Activated naive CD8-positive, alpha-beta T cell treated with anti-CD3 and anti-CD28 coated beads, Interleukin-2, amount 10 ng/mL, durations not matched to agents 7 days and 5 days (primary cell): ENCODE measurements at regions not wholly inside any gene's neighbourhood (a gene's known extent, or its start where the extent isn't known, plus 50 kb on each side); places are given as distances from the start of the nearest gene placed in this dataset.
A peak's percentile ranks its signal among the peaks of the same experiment; 100 is the strongest.

Experiments
- ATAC-seq: fragments of 150-1000 bp; cut with Tn5 transposase; one replicate; pipeline ENCODE4 v1.10.0; 2021; ENCODE audit warnings: low read depth, moderate library complexity
- POLR2A ChIA-PET: fragments of 350-600 bp; sonication (Branson Sonifier 250); formaldehyde crosslinking; loops from one replicate; lab custom pipeline; 2021; ENCODE audit warnings: antibody characterized with exemption; lab: Charles Lee
- DNase-seq: peaks from one replicate; pipeline ENCODE4 v3.0.0; 2021
- H3K27ac Mint-ChIP-seq: one replicate; pipeline ENCODE4 v1.8.0; 2022; ENCODE audit warnings: mild to moderate bottlenecking, mixed read lengths
- H3K27me3 Mint-ChIP-seq: one replicate; pipeline ENCODE4 v1.8.0; 2022; ENCODE audit warnings: mild to moderate bottlenecking, moderate library complexity, mixed read lengths
- H3K36me3 Mint-ChIP-seq: one replicate; pipeline ENCODE4 v1.8.0; 2021; ENCODE audit warnings: mild to moderate bottlenecking, mixed read lengths
- H3K4me1 Mint-ChIP-seq: one replicate; pipeline ENCODE4 v1.8.0; 2021; ENCODE audit warnings: mixed read lengths
- H3K4me3 Mint-ChIP-seq: one replicate; pipeline ENCODE4 v1.8.0; 2022; ENCODE audit warnings: mild to moderate bottlenecking, moderate library complexity, mixed read lengths
- H3K9me3 Mint-ChIP-seq: one replicate; pipeline ENCODE4 v1.8.0; 2021; ENCODE audit warnings: mixed read lengths

- H3K4me1 Mint-ChIP-seq = no peaks in the 10 kb centered on the region
- no peak overlapping the region for H3K27ac Mint-ChIP-seq
- ATAC-seq (no peak), DNase-seq (no peak)
- H3K4me3 Mint-ChIP-seq = no peak overlapping the region
- no peaks in the 10 kb centered on the region for H3K36me3 Mint-ChIP-seq
- POLR2A ChIA-PET = no interaction called here
- no peaks in the 10 kb centered on the region for H3K9me3 Mint-ChIP-seq
- H3K27me3 Mint-ChIP-seq = no peaks in the 10 kb centered on the region
Measured at GRCh38 chr2:239575931-239576445, 175.2 kb upstream of the HDAC4 start.

GRCh38 chr2:239574434-239575156 lies 173.8 kb upstream of the HDAC4 start:
- no peak overlapping the region for H3K27ac Mint-ChIP-seq
- POLR2A ChIA-PET = no interaction called here
- H3K9me3 Mint-ChIP-seq = no peaks in the 10 kb centered on the region
- H3K4me3 Mint-ChIP-seq = no peak overlapping the region
- no peaks in the 10 kb centered on the region for H3K27me3 Mint-ChIP-seq
- ATAC-seq = no peak
- no peaks in the 10 kb centered on the region for H3K36me3 Mint-ChIP-seq
- no peaks in the 10 kb centered on the region for H3K4me1 Mint-ChIP-seq
- no peak for DNase-seq

GRCh38 chr2:239574054-239574433 lies 173.2 kb upstream of the HDAC4 start:
- Mint-ChIP-seq H3K4me3 (no peak overlapping the region), H3K9me3 (no peaks in the 10 kb centered on the region), H3K4me1 (no peaks in the 10 kb centered on the region), H3K27me3 (no peaks in the 10 kb centered on the region), H3K27ac (no peak overlapping the region), H3K36me3 (no peaks in the 10 kb centered on the region)
- POLR2A ChIA-PET = no interaction called here
- no peak for DNase-seq
- ATAC-seq = no peak

GRCh38 chr2:239570971-239571520 lies 170.2 kb upstream of the HDAC4 start:
- H3K27me3 Mint-ChIP-seq = no peaks in the 10 kb centered on the region
- POLR2A ChIA-PET = no interaction called here
- H3K27ac Mint-ChIP-seq = no peak overlapping the region
- H3K9me3 Mint-ChIP-seq = no peaks in the 10 kb centered on the region
- ATAC-seq (no peak), DNase-seq (no peak)
- no peak overlapping the region for H3K4me3 Mint-ChIP-seq
- H3K36me3 Mint-ChIP-seq = no peaks in the 10 kb centered on the region
- H3K4me1 Mint-ChIP-seq = no peaks in the 10 kb centered on the region

- H3K27me3 Mint-ChIP-seq = no peaks in the 10 kb centered on the region
- POLR2A ChIA-PET = no interaction called here
- no peaks in the 10 kb centered on the region for H3K9me3 Mint-ChIP-seq
- no peak overlapping the region for H3K27ac Mint-ChIP-seq
- no peak for DNase-seq
- ATAC-seq = no peak
- no peaks in the 10 kb centered on the region for H3K4me1 Mint-ChIP-seq
- H3K36me3 Mint-ChIP-seq = no peaks in the 10 kb centered on the region
- H3K4me3 Mint-ChIP-seq = no peak overlapping the region
Measured at GRCh38 chr2:239570216-239570925, 169.6 kb upstream of the HDAC4 start.

GRCh38 chr2:239569401-239570090 lies 168.7 kb upstream of the HDAC4 start:
- Mint-ChIP-seq H3K4me3 (no peak overlapping the region), H3K4me1 (no peaks in the 10 kb centered on the region), H3K27ac (no peak overlapping the region), H3K27me3 (no peaks in the 10 kb centered on the region), H3K9me3 (no peaks in the 10 kb centered on the region), H3K36me3 (no peaks in the 10 kb centered on the region)
- POLR2A ChIA-PET = no interaction called here
- no peak for ATAC-seq
- no peak for DNase-seq

- no peak overlapping the region for H3K4me3 Mint-ChIP-seq
- no peaks in the 10 kb centered on the region for H3K9me3 Mint-ChIP-seq
- no peaks in the 10 kb centered on the region for H3K27me3 Mint-ChIP-seq
- POLR2A ChIA-PET = no interaction called here
- no peaks in the 10 kb centered on the region for H3K4me1 Mint-ChIP-seq
- no peaks in the 10 kb centered on the region for H3K36me3 Mint-ChIP-seq
- ATAC-seq (no peak), DNase-seq (no peak)
- no peak overlapping the region for H3K27ac Mint-ChIP-seq
Measured at GRCh38 chr2:239568601-239569000, 167.8 kb upstream of the HDAC4 start.

GRCh38 chr2:239567786-239568185 lies 167.0 kb upstream of the HDAC4 start:
- H3K4me1 Mint-ChIP-seq = no peaks in the 10 kb centered on the region
- H3K27me3 Mint-ChIP-seq = peaks cover 2% of the 10 kb centered on the region
- no peak for ATAC-seq
- no peak overlapping the region for H3K4me3 Mint-ChIP-seq
- H3K27ac Mint-ChIP-seq = no peak overlapping the region
- H3K9me3 Mint-ChIP-seq = no peaks in the 10 kb centered on the region
- POLR2A ChIA-PET = no interaction called here
- H3K36me3 Mint-ChIP-seq = no peaks in the 10 kb centered on the region
- DNase-seq = no peak

- Mint-ChIP-seq H3K9me3 (no peaks in the 10 kb centered on the region), H3K36me3 (no peaks in the 10 kb centered on the region), H3K27me3 (peaks cover 2% of the 10 kb centered on the region), H3K4me1 (no peaks in the 10 kb centered on the region), H3K27ac (no peak overlapping the region), H3K4me3 (no peak overlapping the region)
- ATAC-seq = no peak
- POLR2A ChIA-PET = no interaction called here
- no peak for DNase-seq
Measured at GRCh38 chr2:239566995-239567568, 166.3 kb upstream of the HDAC4 start.

- peaks cover 2% of the 10 kb centered on the region for H3K27me3 Mint-ChIP-seq
- POLR2A ChIA-PET = no interaction called here
Measured at GRCh38 chr2:239566162-239566994, 165.6 kb upstream of the HDAC4 start.

GRCh38 chr2:239564587-239564986 lies 163.8 kb upstream of the HDAC4 start:
- Mint-ChIP-seq H3K9me3 (no peaks in the 10 kb centered on the region), H3K4me3 (no peak overlapping the region), H3K36me3 (no peaks in the 10 kb centered on the region), H3K4me1 (no peaks in the 10 kb centered on the region), H3K27ac (no peak overlapping the region), H3K27me3 (peaks cover 2% of the 10 kb centered on the region)
- no peak for ATAC-seq
- POLR2A ChIA-PET = no interaction called here
- no peak for DNase-seq

More at GRCh38 chr2:239566162-239566994, 165.6 kb upstream of the HDAC4 start:
- H3K4me1 Mint-ChIP-seq = no peaks in the 10 kb centered on the region
- no peak overlapping the region for H3K4me3 Mint-ChIP-seq
- DNase-seq (no peak), ATAC-seq (no peak)
- no peaks in the 10 kb centered on the region for H3K36me3 Mint-ChIP-seq
- H3K9me3 Mint-ChIP-seq = no peaks in the 10 kb centered on the region
- no peak overlapping the region for H3K27ac Mint-ChIP-seq

- DNase-seq = no peak
- no peak overlapping the region for H3K4me3 Mint-ChIP-seq
- no peaks in the 10 kb centered on the region for H3K9me3 Mint-ChIP-seq
- peak overlapping the region; percentile 31 for H3K27ac Mint-ChIP-seq
- POLR2A ChIA-PET = no interaction called here
- ATAC-seq = no peak
- no peaks in the 10 kb centered on the region for H3K36me3 Mint-ChIP-seq
- H3K4me1 Mint-ChIP-seq = no peaks in the 10 kb centered on the region
- peaks cover 3% of the 10 kb centered on the region for H3K27me3 Mint-ChIP-seq
Measured at GRCh38 chr2:239563561-239563960, 162.7 kb upstream of the HDAC4 start.
